HEK293 (cell line): ENCODE measurements at regions not wholly inside any gene's neighbourhood (a gene's known extent, or its start where the extent isn't known, plus 50 kb on each side); places are given as distances from the start of the nearest gene placed in this dataset.

Experiments used
- CTCF ChIA-PET: fragments of 350-600 bp; formaldehyde crosslinking; extraction: SDS; loops from one replicate; lab custom pipeline; 2021; ENCODE audit warnings: antibody characterized with exemption; lab: Yijun Ruan, JAX
- POLR2A ChIA-PET: fragments of 300-600 bp; formaldehyde crosslinking; extraction: SDS; loops from one replicate; lab custom pipeline; 2020; ENCODE audit warnings: antibody characterized with exemption, inconsistent platforms; lab: Yijun Ruan, JAX
- H3K27ac ChIP-seq: fragments of 200-500 bp; sonication (Bioruptor generic); 2 replicates; pipeline ENCODE4 v1.5.1; 2014; ENCODE audit warnings: low read depth, low read length, control low read depth, inconsistent platforms; ENCODE audit errors: extremely low read depth
- H3K36me3 ChIP-seq, 2 experiments: fragments of 200-500 bp in 1 of 2; sonication (Bioruptor generic) in 1 of 2; 1 replicate in 1 of 2; 2 replicates in 1 of 2; pipeline ENCODE4 v1.5.1; 2014 to 2017; ENCODE audit warnings: inconsistent platforms in 2 of 2, low read length in 2 of 2; ENCODE audit not compliant: control insufficient read depth in 2 of 2, insufficient read depth in 1 of 2
- H3K4me1 ChIP-seq: fragments of 200-500 bp; sonication (Bioruptor generic); 2 replicates; pipeline ENCODE4 v1.5.1; 2014; ENCODE audit warnings: mild to moderate bottlenecking, low read length, inconsistent platforms; ENCODE audit not compliant: control insufficient read depth, insufficient read depth
- H3K4me3 ChIP-seq: 2 replicates; pipeline ENCODE4 v1.5.1; 2011; ENCODE audit warnings: low read depth, mild to moderate bottlenecking, control low read depth, low read length, moderate library complexity
- H3K9me3 ChIP-seq: fragments of 200-500 bp; sonication (Bioruptor generic); 2 replicates; pipeline ENCODE4 v1.5.1; 2014; ENCODE audit warnings: low read depth, low read length, inconsistent platforms; ENCODE audit not compliant: control insufficient read depth, insufficient read depth
- HOXC10 ChIP-seq: sonication (generic); formaldehyde crosslinking; IDR thresholded peaks from 2 replicates; pipeline ENCODE4 v1.8.1; 2023; ENCODE audit warnings: mild to moderate bottlenecking, missing genetic modification reagents
- KLF1 ChIP-seq: fragments of 450-650 bp; formaldehyde crosslinking; IDR thresholded peaks from 2 replicates; pipeline ENCODE4 v1.5.1; 2016; ENCODE audit warnings: missing biosample characterization, missing genetic modification characterization
- KLF8 ChIP-seq: fragments of 450-650 bp; formaldehyde crosslinking; IDR thresholded peaks from 2 replicates; pipeline ENCODE4 v1.5.1; 2016; ENCODE audit warnings: missing biosample characterization, missing genetic modification characterization
- PRDM1 ChIP-seq: fragments of 450-650 bp; formaldehyde crosslinking; IDR thresholded peaks from 2 replicates; pipeline ENCODE4; 2016; ENCODE audit warnings: missing biosample characterization, missing genetic modification characterization
- SETDB1 ChIP-seq: IDR thresholded peaks from one replicate; pipeline ENCODE4 v1.6.1; 2017; ENCODE audit warnings: mild to moderate bottlenecking, low read length, moderate library complexity, mixed read lengths; ENCODE audit not compliant: insufficient read length
- SP2 ChIP-seq: fragments of 450-650 bp; formaldehyde crosslinking; IDR thresholded peaks from 2 replicates; pipeline ENCODE4 v1.5.1; 2016; ENCODE audit warnings: missing biosample characterization, missing genetic modification characterization
- TRIM28 ChIP-seq: IDR thresholded peaks from 2 replicates; pipeline ENCODE4 v1.6.1; 2011; ENCODE audit warnings: low read length, control low read depth, borderline replicate concordance
- WT1 ChIP-seq: fragments of 450-650 bp; formaldehyde crosslinking; IDR thresholded peaks from 2 replicates; pipeline ENCODE4 v1.5.1; 2016; ENCODE audit warnings: missing biosample characterization, missing genetic modification characterization
- ZNF112 ChIP-seq: fragments of 450-650 bp; formaldehyde crosslinking; IDR thresholded peaks from 2 replicates; pipeline ENCODE4 v1.5.0; 2017; ENCODE audit warnings: missing biosample characterization, missing genetic modification characterization
- ZNF132 ChIP-seq: fragments of 450-650 bp; formaldehyde crosslinking; IDR thresholded peaks from 2 replicates; pipeline ENCODE4 v1.5.1; 2017; ENCODE audit warnings: missing biosample characterization, missing genetic modification characterization, borderline replicate concordance
- ZNF133 ChIP-seq: fragments of 450-650 bp; formaldehyde crosslinking; IDR thresholded peaks from 2 replicates; pipeline ENCODE4 v1.5.1; 2016; ENCODE audit warnings: missing biosample characterization, missing genetic modification characterization
- ZNF175 ChIP-seq: fragments of 450-650 bp; formaldehyde crosslinking; IDR thresholded peaks from 2 replicates; pipeline ENCODE4 v1.5.1; 2016; ENCODE audit warnings: missing biosample characterization, missing genetic modification characterization
- ZNF184 ChIP-seq: fragments of 450-650 bp; IDR thresholded peaks from 2 replicates; pipeline ENCODE4 v1.5.1; 2018; ENCODE audit warnings: missing biosample characterization, mild to moderate bottlenecking, missing genetic modification characterization
- ZNF24 ChIP-seq: fragments of 450-650 bp; formaldehyde crosslinking; IDR thresholded peaks from 2 replicates; pipeline ENCODE4 v1.5.1; 2016; ENCODE audit warnings: missing biosample characterization, missing genetic modification characterization
- ZNF248 ChIP-seq: fragments of 450-650 bp; formaldehyde crosslinking; IDR thresholded peaks from 2 replicates; pipeline ENCODE4 v1.5.1; 2017; ENCODE audit warnings: missing biosample characterization, missing genetic modification characterization
- ZNF302 ChIP-seq: fragments of 450-650 bp; formaldehyde crosslinking; IDR thresholded peaks from 2 replicates; pipeline ENCODE4 v1.5.1; 2016; ENCODE audit warnings: missing biosample characterization, missing genetic modification characterization, low read depth
- ZNF324 ChIP-seq: fragments of 450-650 bp; formaldehyde crosslinking; IDR thresholded peaks from 2 replicates; pipeline ENCODE4 v1.5.1; 2016; ENCODE audit warnings: missing biosample characterization, missing genetic modification characterization
- ZNF335 ChIP-seq: fragments of 450-650 bp; formaldehyde crosslinking; conservative IDR thresholded peaks from 2 replicates; pipeline ENCODE4 v1.5.1; 2016; ENCODE audit warnings: missing biosample characterization, missing genetic modification characterization
- ZNF350 ChIP-seq: fragments of 450-650 bp; formaldehyde crosslinking; IDR thresholded peaks from 2 replicates; pipeline ENCODE4 v1.5.0; 2017; ENCODE audit warnings: missing biosample characterization, mild to moderate bottlenecking, missing genetic modification characterization
- ZNF544 ChIP-seq: fragments of 450-650 bp; formaldehyde crosslinking; IDR thresholded peaks from 2 replicates; pipeline ENCODE4 v1.5.0; 2017; ENCODE audit warnings: missing biosample characterization, missing genetic modification characterization
- ZNF571 ChIP-seq: fragments of 450-650 bp; formaldehyde crosslinking; IDR thresholded peaks from 2 replicates; pipeline ENCODE4 v1.5.0; 2017; ENCODE audit warnings: missing biosample characterization, missing genetic modification characterization
- ZNF623 ChIP-seq: fragments of 450-650 bp; formaldehyde crosslinking; IDR thresholded peaks from 2 replicates; pipeline ENCODE4 v1.5.1; 2016; ENCODE audit warnings: missing biosample characterization, missing genetic modification characterization
- ZNF654 ChIP-seq: fragments of 450-650 bp; formaldehyde crosslinking; IDR thresholded peaks from 2 replicates; pipeline ENCODE4 v1.5.1; 2016; ENCODE audit warnings: low read depth, missing biosample characterization, missing genetic modification characterization
- ZNF670 ChIP-seq: fragments of 450-650 bp; formaldehyde crosslinking; IDR thresholded peaks from 2 replicates; pipeline ENCODE4 v1.5.1; 2016; ENCODE audit warnings: missing biosample characterization, missing genetic modification characterization, low read depth
- TF ChIP-seq, protein P1 (sequence below): fragments of 450-650 bp; formaldehyde crosslinking; IDR thresholded peaks from 2 replicates; pipeline ENCODE4 v1.5.1; 2016; ENCODE audit warnings: missing biosample characterization, missing genetic modification characterization
- TF ChIP-seq, protein P2 (sequence below): IDR thresholded peaks from 2 replicates; pipeline ENCODE4 v1.6.1; 2011; ENCODE audit warnings: mild to moderate bottlenecking, low read depth, low read length, borderline replicate concordance
- TF ChIP-seq, protein P3 (sequence below): fragments of 450-650 bp; formaldehyde crosslinking; IDR thresholded peaks from 2 replicates; pipeline ENCODE4 v1.5.1; 2016; ENCODE audit warnings: missing biosample characterization, missing genetic modification characterization, low read depth
- TF ChIP-seq, protein P4 (sequence below): fragments of 450-650 bp; formaldehyde crosslinking; IDR thresholded peaks from 2 replicates; pipeline ENCODE4 v1.5.1; 2016; ENCODE audit warnings: missing biosample characterization, missing genetic modification characterization
- TF ChIP-seq, protein P5 (sequence below): fragments of 450-650 bp; formaldehyde crosslinking; IDR thresholded peaks from 2 replicates; pipeline ENCODE4 v1.5.1; 2016; ENCODE audit warnings: missing biosample characterization, missing genetic modification characterization, borderline replicate concordance

DNA sequence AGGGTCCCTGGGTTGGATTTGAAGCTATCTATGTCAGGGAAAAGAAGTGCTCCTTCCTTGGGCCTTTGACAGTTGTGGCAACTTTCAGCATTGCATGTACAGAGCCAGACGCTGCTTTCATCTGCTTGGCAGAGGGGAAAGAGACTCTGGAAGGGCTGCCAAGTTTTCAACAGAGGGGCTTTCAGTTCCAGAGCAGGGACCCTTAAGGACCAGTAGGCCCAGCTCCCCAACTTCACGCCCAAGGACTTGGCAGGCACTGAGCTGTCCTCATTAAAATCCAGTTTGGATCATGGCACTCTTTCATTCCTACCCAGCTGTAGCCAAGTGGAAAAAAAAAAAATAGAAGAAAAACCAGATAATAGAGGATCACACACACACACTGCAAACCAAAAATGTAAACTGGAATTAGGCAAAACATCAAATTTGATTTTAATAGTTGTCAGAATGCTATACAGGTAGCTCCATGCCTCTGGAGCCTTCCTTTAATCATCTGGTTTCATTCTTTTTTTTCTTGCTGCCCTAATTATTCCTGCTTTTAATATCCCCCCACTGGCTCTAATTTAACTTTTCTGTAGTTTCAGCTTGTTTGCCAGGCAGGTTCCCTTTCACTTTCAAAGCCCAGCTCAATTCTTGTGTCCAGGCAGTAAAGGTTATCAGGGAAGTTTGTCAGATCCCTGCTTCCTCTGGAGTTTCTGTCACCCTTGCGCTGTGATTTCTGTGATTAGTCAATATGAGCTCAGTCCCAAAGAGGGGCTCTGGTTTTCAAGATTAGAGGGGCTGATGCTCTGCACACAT lies 702.6 kb upstream of the CDH8 start:
- H3K4me3 ChIP-seq, result no peak overlapping the region
- H3K36me3 ChIP-seq, result no peaks in the 10 kb centered on the region
- CTCF ChIA-PET, result interaction anchor here (0.6 kb wide), 1 partner anchor 600 kb away, joined by 3 read pairs; no protein-coding TSS in a partner anchor
- H3K9me3 ChIP-seq, result no peaks in the 10 kb centered on the region
- TF ChIP-seq ZNF133, result no peak
- no peak for TF ChIP-seq ZNF670 (tag by site-specific recombination)
- no peak for TF ChIP-seq TRIM28
- TF ChIP-seq ZNF112 (tag by site-specific recombination), result no peak
- TF ChIP-seq SETDB1, result no peak
- TF ChIP-seq ZNF335 (tag by site-specific recombination), result no peak
- TF ChIP-seq ZNF302 (tag by site-specific recombination), result no peak
- TF ChIP-seq SP2 (tag by site-specific recombination), result no peak
- TF ChIP-seq ZNF24 (tag by site-specific recombination), result no peak
- TF ChIP-seq ZNF324 (tag by site-specific recombination), result no peak
- TF ChIP-seq, protein P1, sequence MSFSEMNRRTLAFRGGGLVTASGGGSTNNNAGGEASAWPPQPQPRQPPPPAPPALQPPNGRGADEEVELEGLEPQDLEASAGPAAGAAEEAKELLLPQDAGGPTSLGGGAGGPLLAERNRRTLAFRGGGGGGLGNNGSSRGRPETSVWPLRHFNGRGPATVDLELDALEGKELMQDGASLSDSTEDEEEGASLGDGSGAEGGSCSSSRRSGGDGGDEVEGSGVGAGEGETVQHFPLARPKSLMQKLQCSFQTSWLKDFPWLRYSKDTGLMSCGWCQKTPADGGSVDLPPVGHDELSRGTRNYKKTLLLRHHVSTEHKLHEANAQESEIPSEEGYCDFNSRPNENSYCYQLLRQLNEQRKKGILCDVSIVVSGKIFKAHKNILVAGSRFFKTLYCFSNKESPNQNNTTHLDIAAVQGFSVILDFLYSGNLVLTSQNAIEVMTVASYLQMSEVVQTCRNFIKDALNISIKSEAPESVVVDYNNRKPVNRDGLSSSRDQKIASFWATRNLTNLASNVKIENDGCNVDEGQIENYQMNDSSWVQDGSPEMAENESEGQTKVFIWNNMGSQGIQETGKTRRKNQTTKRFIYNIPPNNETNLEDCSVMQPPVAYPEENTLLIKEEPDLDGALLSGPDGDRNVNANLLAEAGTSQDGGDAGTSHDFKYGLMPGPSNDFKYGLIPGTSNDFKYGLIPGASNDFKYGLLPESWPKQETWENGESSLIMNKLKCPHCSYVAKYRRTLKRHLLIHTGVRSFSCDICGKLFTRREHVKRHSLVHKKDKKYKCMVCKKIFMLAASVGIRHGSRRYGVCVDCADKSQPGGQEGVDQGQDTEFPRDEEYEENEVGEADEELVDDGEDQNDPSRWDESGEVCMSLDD, result no peak
- TF ChIP-seq ZNF544, result no peak
- TF ChIP-seq ZNF654 (tag by site-specific recombination), result no peak
- TF ChIP-seq ZNF184 (tag by site-specific recombination), result no peak
- POLR2A ChIA-PET, result no interaction called here
- no peak overlapping the region for H3K27ac ChIP-seq
- H3K4me1 ChIP-seq, result no peaks in the 10 kb centered on the region

DNA sequence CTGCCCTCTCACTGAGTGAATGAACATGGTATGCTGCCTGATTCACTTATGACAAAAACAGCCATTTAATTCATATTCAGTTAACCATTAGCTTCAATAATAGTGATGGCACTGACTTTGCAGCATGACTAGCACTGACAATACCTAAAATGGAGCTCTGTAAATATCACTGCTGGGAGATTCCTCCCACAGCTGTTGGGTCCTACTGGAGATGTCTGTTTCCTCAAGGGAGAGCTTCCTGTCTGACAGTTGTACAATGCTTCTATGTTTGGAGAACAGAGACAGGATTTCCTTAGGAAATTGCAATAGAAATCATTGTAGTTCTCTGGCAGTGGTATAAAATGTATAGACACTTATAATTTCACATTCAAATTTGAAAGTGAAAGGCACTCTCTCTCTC lies 695.9 kb upstream of the CDH8 start:
- TF ChIP-seq ZNF350 (no peak), KLF1 (tag by site-specific recombination) (no peak), ZNF175 (tag by site-specific recombination) (no peak), PRDM1 (tag by site-specific recombination) (no peak), ZNF571 (tag by site-specific recombination) (no peak), HOXC10 (no peak), ZNF623 (tag by site-specific recombination) (no peak), ZNF248 (tag by site-specific recombination) (no peak), ZNF132 (tag by site-specific recombination) (no peak), KLF8 (tag by site-specific recombination) (no peak), WT1 (tag by site-specific recombination) (no peak)
- TF ChIP-seq, protein P2, sequence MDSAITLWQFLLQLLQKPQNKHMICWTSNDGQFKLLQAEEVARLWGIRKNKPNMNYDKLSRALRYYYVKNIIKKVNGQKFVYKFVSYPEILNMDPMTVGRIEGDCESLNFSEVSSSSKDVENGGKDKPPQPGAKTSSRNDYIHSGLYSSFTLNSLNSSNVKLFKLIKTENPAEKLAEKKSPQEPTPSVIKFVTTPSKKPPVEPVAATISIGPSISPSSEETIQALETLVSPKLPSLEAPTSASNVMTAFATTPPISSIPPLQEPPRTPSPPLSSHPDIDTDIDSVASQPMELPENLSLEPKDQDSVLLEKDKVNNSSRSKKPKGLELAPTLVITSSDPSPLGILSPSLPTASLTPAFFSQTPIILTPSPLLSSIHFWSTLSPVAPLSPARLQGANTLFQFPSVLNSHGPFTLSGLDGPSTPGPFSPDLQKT, result no peak
- TF ChIP-seq, protein P3, sequence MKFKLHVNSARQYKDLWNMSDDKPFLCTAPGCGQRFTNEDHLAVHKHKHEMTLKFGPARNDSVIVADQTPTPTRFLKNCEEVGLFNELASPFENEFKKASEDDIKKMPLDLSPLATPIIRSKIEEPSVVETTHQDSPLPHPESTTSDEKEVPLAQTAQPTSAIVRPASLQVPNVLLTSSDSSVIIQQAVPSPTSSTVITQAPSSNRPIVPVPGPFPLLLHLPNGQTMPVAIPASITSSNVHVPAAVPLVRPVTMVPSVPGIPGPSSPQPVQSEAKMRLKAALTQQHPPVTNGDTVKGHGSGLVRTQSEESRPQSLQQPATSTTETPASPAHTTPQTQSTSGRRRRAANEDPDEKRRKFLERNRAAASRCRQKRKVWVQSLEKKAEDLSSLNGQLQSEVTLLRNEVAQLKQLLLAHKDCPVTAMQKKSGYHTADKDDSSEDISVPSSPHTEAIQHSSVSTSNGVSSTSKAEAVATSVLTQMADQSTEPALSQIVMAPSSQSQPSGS (tag by site-specific recombination), result no peak
- TF ChIP-seq, protein P4, sequence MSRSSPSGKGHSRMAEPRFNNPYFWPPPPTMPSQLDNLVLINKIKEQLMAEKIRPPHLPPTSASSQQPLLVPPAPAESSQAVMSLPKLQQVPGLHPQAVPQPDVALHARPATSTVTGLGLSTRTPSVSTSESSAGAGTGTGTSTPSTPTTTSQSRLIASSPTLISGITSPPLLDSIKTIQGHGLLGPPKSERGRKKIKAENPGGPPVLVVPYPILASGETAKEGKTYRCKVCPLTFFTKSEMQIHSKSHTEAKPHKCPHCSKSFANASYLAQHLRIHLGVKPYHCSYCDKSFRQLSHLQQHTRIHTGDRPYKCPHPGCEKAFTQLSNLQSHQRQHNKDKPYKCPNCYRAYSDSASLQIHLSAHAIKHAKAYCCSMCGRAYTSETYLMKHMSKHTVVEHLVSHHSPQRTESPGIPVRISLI (tag by site-specific recombination), result no peak
- TF ChIP-seq, protein P5, sequence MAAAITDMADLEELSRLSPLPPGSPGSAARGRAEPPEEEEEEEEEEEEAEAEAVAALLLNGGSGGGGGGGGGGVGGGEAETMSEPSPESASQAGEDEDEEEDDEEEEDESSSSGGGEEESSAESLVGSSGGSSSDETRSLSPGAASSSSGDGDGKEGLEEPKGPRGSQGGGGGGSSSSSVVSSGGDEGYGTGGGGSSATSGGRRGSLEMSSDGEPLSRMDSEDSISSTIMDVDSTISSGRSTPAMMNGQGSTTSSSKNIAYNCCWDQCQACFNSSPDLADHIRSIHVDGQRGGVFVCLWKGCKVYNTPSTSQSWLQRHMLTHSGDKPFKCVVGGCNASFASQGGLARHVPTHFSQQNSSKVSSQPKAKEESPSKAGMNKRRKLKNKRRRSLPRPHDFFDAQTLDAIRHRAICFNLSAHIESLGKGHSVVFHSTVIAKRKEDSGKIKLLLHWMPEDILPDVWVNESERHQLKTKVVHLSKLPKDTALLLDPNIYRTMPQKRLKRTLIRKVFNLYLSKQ, result no peak

More for the DNA sequence above, 695.9 kb upstream of the CDH8 start:
- Histone ChIP-seq H3K4me3 (no peak overlapping the region), H3K27ac (no peak overlapping the region), H3K9me3 (no peaks in the 10 kb centered on the region), H3K36me3 (no peaks in the 10 kb centered on the region), H3K4me1 (no peaks in the 10 kb centered on the region)
- CTCF ChIA-PET, result no interaction called here
- POLR2A ChIA-PET, result no interaction called here
